SK-N-MC (cell line): ENCODE measurements at regions not wholly inside any gene's neighbourhood (a gene's known extent, or its start where the extent isn't known, plus 50 kb on each side); places are given as distances from the start of the nearest gene placed in this dataset.

Source experiments
- EZH2 ChIP-seq: fragments of 200-600 bp; sonication (generic); IDR thresholded peaks from one replicate; pipeline ENCODE4 v1.6.1; 2017; ENCODE audit warnings: antibody characterized with exemption
- POLR2AphosphoS5 ChIP-seq: IDR thresholded peaks from 2 replicates; pipeline ENCODE4 v1.6.1; 2012; ENCODE audit warnings: mild to moderate bottlenecking, low read depth, low read length, borderline replicate concordance

- TF ChIP-seq POLR2AphosphoS5 (no peak), EZH2 (no peak)
Observed at GRCh38 chr3:34001990-34002389, 203.6 kb downstream of the PDCD6IP start.
